K562 (cell line): ENCODE measurements at regions not wholly inside any gene's neighbourhood (a gene's known extent, or its start where the extent isn't known, plus 50 kb on each side); places are given as distances from the start of the nearest gene placed in this dataset.

Source experiments
- ARID2 ChIP-seq: fragments of 450-650 bp; IDR thresholded peaks from 2 replicates; pipeline ENCODE4 v1.6.1; 2017; ENCODE audit warnings: antibody characterized with exemption, mild to moderate bottlenecking
- CREB5 ChIP-seq: fragments of 250-450 bp; sonication (Bioruptor Pico); IDR thresholded peaks from 2 replicates; pipeline ENCODE4 v1.5.0; 2020; ENCODE audit warnings: mild to moderate bottlenecking
- CSDE1 ChIP-seq, 2 experiments: fragments of 450-650 bp; IDR thresholded peaks; 2 replicates each; pipeline ENCODE4 v1.6.1; 2016; ENCODE audit warnings: mild to moderate bottlenecking in 1 of 2
- DPF2 ChIP-seq: fragments of 450-650 bp; IDR thresholded peaks from 2 replicates; pipeline ENCODE4 v1.6.1; 2016
- EHMT2 ChIP-seq: fragments of 450-650 bp; IDR thresholded peaks from 2 replicates; pipeline ENCODE4 v1.6.1; 2018; ENCODE audit warnings: antibody characterized with exemption
- EP400 ChIP-seq: fragments of 450-650 bp; IDR thresholded peaks from 2 replicates; pipeline ENCODE4 v1.6.1; 2017; ENCODE audit warnings: antibody characterized with exemption, mild to moderate bottlenecking, moderate library complexity
- ETV5 ChIP-seq: sonication (generic); formaldehyde crosslinking; IDR thresholded peaks from 2 replicates; pipeline ENCODE4 v1.4.0; 2020; ENCODE audit warnings: low read depth, mild to moderate bottlenecking, missing genetic modification reagents
- HDAC6 ChIP-seq: IDR thresholded peaks from 2 replicates; pipeline ENCODE4 v1.6.1; 2012; ENCODE audit warnings: low read depth, mild to moderate bottlenecking, control low read depth, inconsistent platforms, low read length, moderate library complexity
- HOXB6 ChIP-seq: fragments of 250-450 bp; sonication (Bioruptor Pico); IDR thresholded peaks from 2 replicates; pipeline ENCODE4 v1.5.1; 2022; ENCODE audit warnings: mild to moderate bottlenecking, borderline replicate concordance
- KLF10 ChIP-seq: fragments of 250-450 bp; sonication (Bioruptor Pico); IDR thresholded peaks from 2 replicates; pipeline ENCODE4 v1.6.1; 2021; ENCODE audit warnings: matching md5 sums
- L3MBTL2 ChIP-seq: fragments of 450-650 bp; IDR thresholded peaks from 2 replicates; pipeline ENCODE4 v1.6.1; 2016; ENCODE audit warnings: mild to moderate bottlenecking, moderate library complexity
- PHTF2 ChIP-seq: fragments of 250-450 bp; sonication (Bioruptor Pico); IDR thresholded peaks from 2 replicates; pipeline ENCODE4 v1.5.0; 2021; ENCODE audit warnings: mild to moderate bottlenecking
- PRDM10 ChIP-seq: fragments of 450-650 bp; IDR thresholded peaks from 2 replicates; pipeline ENCODE4 v1.6.1; 2018; ENCODE audit not compliant: partially characterized antibody
- RBM14 ChIP-seq: fragments of 200-400 bp; formaldehyde crosslinking; IDR thresholded peaks from 2 replicates; pipeline ENCODE4 v1.6.1; 2018; ENCODE audit warnings: low read depth, mild to moderate bottlenecking, low read length, moderate library complexity, borderline replicate concordance; ENCODE audit not compliant: insufficient read depth
- RCOR1 ChIP-seq, 2 experiments: IDR thresholded peaks; 2 replicates each; pipeline ENCODE4 v1.6.1; 2012; ENCODE audit warnings: low read depth in 2 of 2, low read length in 2 of 2, borderline replicate concordance in 1 of 2, improper control_type of control experiment in 1 of 2
- SMAD1 ChIP-seq: fragments of 150-350 bp; IDR thresholded peaks from 2 replicates; pipeline ENCODE4 v1.6.1; 2014; ENCODE audit warnings: low read length, low read depth; ENCODE audit not compliant: partially characterized antibody
- TBP ChIP-seq: optimal IDR thresholded peaks from 2 replicates; pipeline ENCODE3; 2011; ENCODE audit warnings: low read depth, low read length, improper control_type of control experiment
- THRAP3 ChIP-seq: fragments of 450-650 bp; IDR thresholded peaks from 2 replicates; pipeline ENCODE4 v1.6.1; 2016; ENCODE audit warnings: mild to moderate bottlenecking, inconsistent platforms, borderline replicate concordance
- ZHX1 ChIP-seq: fragments of 150-350 bp; conservative IDR thresholded peaks from 2 replicates; pipeline ENCODE4 v1.6.1; 2014; ENCODE audit warnings: low read length
- ZNF146 ChIP-seq: IDR thresholded peaks from one replicate; pipeline ENCODE4 v1.6.1; 2018; ENCODE audit warnings: missing compliant biosample characterization; ENCODE audit not compliant: unreplicated experiment
- ZNF224 ChIP-seq: sonication (generic); formaldehyde crosslinking; IDR thresholded peaks from 2 replicates; pipeline ENCODE4 v1.8.0; 2022; ENCODE audit warnings: mild to moderate bottlenecking, missing genetic modification reagents
- ZNF41 ChIP-seq: fragments of 250-450 bp; sonication (Bioruptor Pico); conservative IDR thresholded peaks from 2 replicates; pipeline ENCODE4 v1.4.0; 2020; ENCODE audit warnings: mild to moderate bottlenecking
- ZZZ3 ChIP-seq: fragments of 450-650 bp; IDR thresholded peaks from 2 replicates; pipeline ENCODE4 v1.6.1; 2016; ENCODE audit warnings: antibody characterized with exemption, mild to moderate bottlenecking, moderate library complexity

- TF ChIP-seq PRDM10 (peak; percentile 71), PHTF2 (CRISPR knock-in tag) (no peak), ZNF146 (CRISPR knock-in tag) (no peak), CREB5 (no peak), HDAC6 (no peak), RBM14 (no peak), ARID2 (no peak), HOXB6 (no peak), THRAP3 (no peak), ZZZ3 (no peak), L3MBTL2 (peak; percentile 36; the same call in 1 of the 2 replicates), DPF2 (peak; percentile 79), ZHX1 (no peak), KLF10 (CRISPR knock-in tag) (no peak), RCOR1 (IDR thresholded peaks at IDR 0.05; ENCODE audit: borderline replicate concordance in 1 of 2, low read depth in 2 of 2, low read length in 2 of 2) (0 out of 4 replicates have a peak, but pooled peaks of 1 of the 2 experiments have one; percentile 2), ETV5 (no peak), CSDE1 (IDR thresholded peaks at IDR 0.05) (no peak), ZNF224 (CRISPR knock-in tag) (no peak), EHMT2 (peak; percentile 53; the same call in 1 of the 2 replicates), TBP (peak; percentile 12), SMAD1 (no peak), ZNF41 (CRISPR knock-in tag) (no peak), EP400 (peak; percentile 70)
Observed at GRCh38 chr6:51025082-51025777, 206.6 kb downstream of the TFAP2B start (continued).
